MM.1S (cell line): ENCODE measurements at regions not wholly inside any gene's neighbourhood (a gene's known extent, or its start where the extent isn't known, plus 50 kb on each side); places are given as distances from the start of the nearest gene placed in this dataset.

ENCODE experiments used
- DNase-seq: peaks from one replicate; pipeline ENCODE4 v3.0.0-alpha.2; 2015
- H2AFZ ChIP-seq: fragments of 300-600 bp; sonication (generic); 2 replicates; pipeline ENCODE4 v1.6.0; 2016; ENCODE audit warnings: antibody characterized with exemption, low read length
- H3F3A ChIP-seq: fragments of 300-600 bp; sonication (generic); 2 replicates; pipeline ENCODE4 v1.6.1; 2016; ENCODE audit warnings: mild to moderate bottlenecking, antibody characterized with exemption, low read length, moderate library complexity, mixed read lengths; ENCODE audit not compliant: insufficient read depth
- H3K27ac ChIP-seq: fragments of 300-600 bp; sonication (generic); 2 replicates; pipeline ENCODE4 v1.5.1; 2016; ENCODE audit warnings: mild to moderate bottlenecking, low read length
- H3K27me3 ChIP-seq: fragments of 300-600 bp; sonication (generic); replicated peaks from 2 replicates; pipeline ENCODE4 v1.6.0; 2016; ENCODE audit warnings: low read length; ENCODE audit not compliant: insufficient read depth
- H3K36me3 ChIP-seq: fragments of 300-600 bp; sonication (generic); replicated peaks from 2 replicates; pipeline ENCODE4 v1.6.1; 2016; ENCODE audit warnings: mild to moderate bottlenecking, low read length, mixed read lengths; ENCODE audit not compliant: insufficient read depth
- H3K4me1 ChIP-seq: fragments of 300-600 bp; sonication (generic); 2 replicates; pipeline ENCODE4 v1.6.1; 2016; ENCODE audit warnings: low read length, mixed read lengths
- H3K4me2 ChIP-seq: fragments of 300-600 bp; sonication (generic); 2 replicates; pipeline ENCODE4 v1.6.0; 2016; ENCODE audit warnings: low read depth, low read length
- H3K4me3 ChIP-seq: fragments of 300-600 bp; sonication (generic); 2 replicates; pipeline ENCODE4 v1.5.1; 2016; ENCODE audit warnings: low read length, mixed read lengths
- H3K79me2 ChIP-seq: fragments of 300-600 bp; sonication (generic); 2 replicates; pipeline ENCODE4 v1.6.1; 2016; ENCODE audit warnings: mixed run types, low read length, mixed read lengths
- H3K9ac ChIP-seq: fragments of 300-600 bp; sonication (generic); 2 replicates; pipeline ENCODE4 v1.6.1; 2016; ENCODE audit warnings: low read length, mixed read lengths
- H3K9me2 ChIP-seq: fragments of 300-600 bp; sonication (generic); replicated peaks from 2 replicates; pipeline ENCODE4 v1.6.1; 2016; ENCODE audit warnings: mild to moderate bottlenecking, low read length, mixed read lengths; ENCODE audit not compliant: insufficient read depth
- H3K9me3 ChIP-seq: fragments of 300-600 bp; sonication (generic); replicated peaks from 2 replicates; pipeline ENCODE4 v1.6.1; 2016; ENCODE audit warnings: mild to moderate bottlenecking, low read length, mixed read lengths; ENCODE audit not compliant: insufficient read depth
- H4K20me1 ChIP-seq: fragments of 300-600 bp; sonication (generic); 2 replicates; pipeline ENCODE4 v1.6.1; 2016; ENCODE audit warnings: mild to moderate bottlenecking, low read length, moderate library complexity, mixed read lengths; ENCODE audit not compliant: insufficient read depth
- CTCF ChIP-seq: fragments of 300-600 bp; sonication (generic); IDR thresholded peaks from 2 replicates; pipeline ENCODE4 v1.5.1; 2016; ENCODE audit warnings: antibody characterized with exemption, low read length, mixed read lengths
- EZH2 ChIP-seq: fragments of 300-600 bp; sonication (generic); optimal IDR thresholded peaks from 2 replicates; pipeline ENCODE3; 2017; ENCODE audit warnings: low read depth, mild to moderate bottlenecking, antibody characterized with exemption, low read length, mixed read lengths
- EZH2phosphoT487 ChIP-seq: fragments of 300-600 bp; sonication (generic); IDR thresholded peaks from 2 replicates; pipeline ENCODE4 v1.6.1; 2018; ENCODE audit warnings: antibody characterized with exemption, low read length

- no peaks in the 10 kb centered on the region for H3K79me2 ChIP-seq
- H3K4me2 ChIP-seq = no peak overlapping the region
- no peak overlapping the region for H3K27ac ChIP-seq
- no peak overlapping the region for H2AFZ ChIP-seq
- no peaks in the 10 kb centered on the region for H3K9me2 ChIP-seq
- TF ChIP-seq CTCF (no peak), EZH2 (no peak), EZH2phosphoT487 (no peak)
- peaks cover 12% of the 10 kb centered on the region for H3K4me1 ChIP-seq
- H3K27me3 ChIP-seq = no peaks in the 10 kb centered on the region
- no peak overlapping the region for H3K4me3 ChIP-seq
- peaks cover 4% of the 10 kb centered on the region; the same call in 1 of the 2 replicates for H3F3A ChIP-seq
- H3K9me3 ChIP-seq = no peaks in the 10 kb centered on the region
- no peaks in the 10 kb centered on the region for H3K36me3 ChIP-seq
- H3K9ac ChIP-seq = no peak overlapping the region
- no peaks in the 10 kb centered on the region for H4K20me1 ChIP-seq
- no peak for DNase-seq
Observed at GRCh38 chr1:234936612-234937389, 191.8 kb downstream of the TOMM20 start.

- Histone ChIP-seq H3K9me2 (no peaks in the 10 kb centered on the region), H3K9ac (no peak overlapping the region), H3K4me2 (no peak overlapping the region), H3K79me2 (no peaks in the 10 kb centered on the region), H4K20me1 (no peaks in the 10 kb centered on the region), H2AFZ (no peak overlapping the region), H3K27ac (no peak overlapping the region), H3K4me1 (peaks cover 12% of the 10 kb centered on the region), H3F3A (peaks cover 4% of the 10 kb centered on the region; the same call in 1 of the 2 replicates), H3K36me3 (no peaks in the 10 kb centered on the region), H3K27me3 (no peaks in the 10 kb centered on the region), H3K4me3 (no peak overlapping the region), H3K9me3 (no peaks in the 10 kb centered on the region)
- no peak for TF ChIP-seq EZH2phosphoT487
- no peak for TF ChIP-seq EZH2
- TF ChIP-seq CTCF = no peak
- no peak for DNase-seq
Observed at GRCh38 chr1:234934611-234935033, 194.0 kb downstream of the TOMM20 start.

- peaks cover 12% of the 10 kb centered on the region for H3K4me1 ChIP-seq
- no peaks in the 10 kb centered on the region for H4K20me1 ChIP-seq
- TF ChIP-seq EZH2 (no peak), EZH2phosphoT487 (no peak), CTCF (no peak)
- no peaks in the 10 kb centered on the region for H3K36me3 ChIP-seq
- no peak overlapping the region for H3K4me3 ChIP-seq
- H3K4me2 ChIP-seq = peak overlapping the region; percentile 33; the same call in 1 of the 2 replicates
- peak; percentile 26 for DNase-seq
- H2AFZ ChIP-seq = peak overlapping the region; percentile 27; the same call in 1 of the 2 replicates
- H3K79me2 ChIP-seq = no peaks in the 10 kb centered on the region
- H3F3A ChIP-seq = peaks cover 4% of the 10 kb centered on the region; the same call in 1 of the 2 replicates
- H3K9ac ChIP-seq = 0 out of 2 replicates have a peak overlapping the region, but pooled peaks have one; percentile 6
- H3K27me3 ChIP-seq = no peaks in the 10 kb centered on the region
- no peaks in the 10 kb centered on the region for H3K9me2 ChIP-seq
- H3K9me3 ChIP-seq = no peaks in the 10 kb centered on the region
- H3K27ac ChIP-seq = peak overlapping the region; percentile 35; the same call in 1 of the 2 replicates
Observed at GRCh38 chr1:234933475-234933874, 195.2 kb downstream of the TOMM20 start.
